GM18873 (cell line): ENCODE measurements at regions not wholly inside any gene's neighbourhood (a gene's known extent, or its start where the extent isn't known, plus 50 kb on each side); places are given as distances from the start of the nearest gene placed in this dataset.
"Not testable (repeated sequence)": the region's sequence is repeated elsewhere in the genome, so short reads cannot be mapped to it uniquely, and the experiment has no call there.

ENCODE experiments used
- ATAC-seq: cut with Tn5 transposase; IDR thresholded peaks from one replicate; pipeline ENCODE4 v1.9.1; 2021; ENCODE audit warnings: mild to moderate bottlenecking, moderate library complexity, moderate number of reproducible peaks; ENCODE audit not compliant: unreplicated experiment, low FRiP score

- ATAC-seq, result not testable (repeated sequence)
These were observed 357.5 kb downstream of the CNTNAP3B start for GRCh38 chr9:41771693-41772092.

GRCh38 chr9:41754822-41755221 lies 374.4 kb downstream of the CNTNAP3B start:
- not testable (repeated sequence) for ATAC-seq

- not testable (repeated sequence) for ATAC-seq
These were observed 374.8 kb downstream of the CNTNAP3B start for GRCh38 chr9:41754403-41754802.

- not testable (repeated sequence) for ATAC-seq
These were observed 387.3 kb downstream of the CNTNAP3B start for GRCh38 chr9:41741897-41742296.

GRCh38 chr9:41741173-41741572 lies 388.1 kb downstream of the CNTNAP3B start:
- not testable (repeated sequence) for ATAC-seq

GRCh38 chr9:41738681-41739080 lies 390.5 kb downstream of the CNTNAP3B start:
- ATAC-seq, result not testable (repeated sequence)

- not testable (repeated sequence) for ATAC-seq
These were observed 430.0 kb downstream of the CNTNAP3B start for GRCh38 chr9:41699190-41699589.

GRCh38 chr9:41697080-41697479 lies 432.1 kb downstream of the CNTNAP3B start:
- ATAC-seq, result not testable (repeated sequence)

GRCh38 chr9:41679312-41679711 lies 449.9 kb downstream of the CNTNAP3B start:
- not testable (repeated sequence) for ATAC-seq

- not testable (repeated sequence) for ATAC-seq
These were observed 465.7 kb downstream of the CNTNAP3B start for GRCh38 chr9:41663497-41664036.

GRCh38 chr9:41658706-41659105 lies 469.6 kb upstream of the ZNG1F start:
- not testable (repeated sequence) for ATAC-seq

- not testable (repeated sequence) for ATAC-seq
These were observed 469.0 kb upstream of the ZNG1F start for GRCh38 chr9:41658116-41658515.

GRCh38 chr9:41657141-41657540 lies 468.0 kb upstream of the ZNG1F start:
- not testable (repeated sequence) for ATAC-seq

- not testable (repeated sequence) for ATAC-seq
These were observed 466.0 kb upstream of the ZNG1F start for GRCh38 chr9:41655071-41655554.

GRCh38 chr9:41654349-41654748 lies 465.2 kb upstream of the ZNG1F start:
- not testable (repeated sequence) for ATAC-seq

- not testable (repeated sequence) for ATAC-seq
These were observed 464.6 kb upstream of the ZNG1F start for GRCh38 chr9:41653560-41654340.

GRCh38 chr9:41652800-41653199 lies 463.7 kb upstream of the ZNG1F start:
- not testable (repeated sequence) for ATAC-seq

- ATAC-seq, result not testable (repeated sequence)
These were observed 463.1 kb upstream of the ZNG1F start for GRCh38 chr9:41652100-41652713.

- not testable (repeated sequence) for ATAC-seq
These were observed 461.0 kb upstream of the ZNG1F start for GRCh38 chr9:41650086-41650485.

- not testable (repeated sequence) for ATAC-seq
These were observed 459.4 kb upstream of the ZNG1F start for GRCh38 chr9:41648564-41648963.

- ATAC-seq, result not testable (repeated sequence)
These were observed 457.1 kb upstream of the ZNG1F start for GRCh38 chr9:41646246-41646645.
